ENCODE measurements at regions not wholly inside any gene's neighbourhood (a gene's known extent, or its start where the extent isn't known, plus 50 kb on each side); places are given as distances from the start of the nearest gene placed in this dataset.

- H3K27ac Mint-ChIP-seq: no peak overlapping the region
- H3K4me3 Mint-ChIP-seq: no peak overlapping the region
- DNase-seq: no peak
- no peaks in the 10 kb centered on the region for H3K4me1 Mint-ChIP-seq (ENCODE audit: low read depth)
- H3K27me3 Mint-ChIP-seq (ENCODE audit: low read depth): peaks cover 3% of the 10 kb centered on the region
- H3K36me3 Mint-ChIP-seq (ENCODE audit: low read depth): no peaks in the 10 kb centered on the region
- intact Hi-C loops (cut with micrococcal nuclease): no loop called here
- H3K9me3 Mint-ChIP-seq: no peaks in the 10 kb centered on the region
- CTCF ChIA-PET: no interaction called here
Observed at GRCh38 chr12:108029051-108029835, 99.8 kb upstream of the WSCD2 start.

- DNase-seq: no peak
- Mint-ChIP-seq H3K27me3 (ENCODE audit: low read depth) (no peaks in the 10 kb centered on the region), H3K36me3 (ENCODE audit: low read depth) (no peaks in the 10 kb centered on the region), H3K4me1 (ENCODE audit: low read depth) (no peaks in the 10 kb centered on the region), H3K9me3 (no peaks in the 10 kb centered on the region), H3K4me3 (no peak overlapping the region), H3K27ac (no peak overlapping the region)
- intact Hi-C loops (cut with micrococcal nuclease): no loop called here
- CTCF ChIA-PET: no interaction called here
Observed at GRCh38 chr12:108033090-108033489, 96.0 kb upstream of the WSCD2 start.

- Mint-ChIP-seq H3K27me3 (ENCODE audit: low read depth) (no peaks in the 10 kb centered on the region), H3K4me3 (no peak overlapping the region), H3K9me3 (no peaks in the 10 kb centered on the region), H3K27ac (no peak overlapping the region), H3K36me3 (ENCODE audit: low read depth) (no peaks in the 10 kb centered on the region), H3K4me1 (ENCODE audit: low read depth) (no peaks in the 10 kb centered on the region)
- CTCF ChIA-PET: no interaction called here
- DNase-seq: no peak
- intact Hi-C loops (cut with micrococcal nuclease): no loop called here
Observed at GRCh38 chr12:108035372-108035771, 93.7 kb upstream of the WSCD2 start.

GRCh38 chr12:108037960-108038359, 91.1 kb upstream of the WSCD2 start:
- CTCF ChIA-PET: interaction anchor here (0.7 kb wide), 1 partner anchor 252 kb away, joined by 3 read pairs; no protein-coding TSS in a partner anchor
- Mint-ChIP-seq H3K36me3 (ENCODE audit: low read depth) (no peaks in the 10 kb centered on the region), H3K27me3 (ENCODE audit: low read depth) (no peaks in the 10 kb centered on the region), H3K27ac (no peak overlapping the region), H3K9me3 (no peaks in the 10 kb centered on the region), H3K4me1 (ENCODE audit: low read depth) (no peaks in the 10 kb centered on the region), H3K4me3 (no peak overlapping the region)
- DNase-seq: no peak
- intact Hi-C loops (cut with micrococcal nuclease): no loop called here

- Mint-ChIP-seq H3K4me1 (ENCODE audit: low read depth) (no peaks in the 10 kb centered on the region), H3K27ac (no peak overlapping the region), H3K9me3 (no peaks in the 10 kb centered on the region), H3K4me3 (no peak overlapping the region), H3K36me3 (ENCODE audit: low read depth) (no peaks in the 10 kb centered on the region), H3K27me3 (ENCODE audit: low read depth) (no peaks in the 10 kb centered on the region)
- intact Hi-C loops (cut with micrococcal nuclease): no loop called here
- CTCF ChIA-PET: no interaction called here
- DNase-seq: no peak
Observed at GRCh38 chr12:108039794-108040193, 89.3 kb upstream of the WSCD2 start.

- Mint-ChIP-seq H3K36me3 (ENCODE audit: low read depth) (no peaks in the 10 kb centered on the region), H3K27me3 (ENCODE audit: low read depth) (peaks cover 4% of the 10 kb centered on the region), H3K4me3 (no peak overlapping the region), H3K9me3 (no peaks in the 10 kb centered on the region), H3K4me1 (ENCODE audit: low read depth) (no peaks in the 10 kb centered on the region), H3K27ac (no peak overlapping the region)
- DNase-seq: no peak
- CTCF ChIA-PET: no interaction called here
- intact Hi-C loops (cut with micrococcal nuclease): no loop called here
Observed at GRCh38 chr12:108040947-108041346, 88.1 kb upstream of the WSCD2 start.

- no peak for DNase-seq
- intact Hi-C loops (cut with micrococcal nuclease): no loop called here
- no peaks in the 10 kb centered on the region for H3K36me3 Mint-ChIP-seq (ENCODE audit: low read depth)
- CTCF ChIA-PET: interaction anchor here (0.7 kb wide), 1 partner anchor 148 kb away, joined by 4 read pairs; no protein-coding TSS in a partner anchor
- H3K4me1 Mint-ChIP-seq (ENCODE audit: low read depth): peaks cover 6% of the 10 kb centered on the region
- H3K27me3 Mint-ChIP-seq (ENCODE audit: low read depth): peaks cover 14% of the 10 kb centered on the region
- H3K27ac Mint-ChIP-seq: no peak overlapping the region
- H3K4me3 Mint-ChIP-seq: no peak overlapping the region
- no peaks in the 10 kb centered on the region for H3K9me3 Mint-ChIP-seq
Observed at GRCh38 chr12:108043286-108043685, 85.8 kb upstream of the WSCD2 start.

GRCh38 chr12:108043750-108044533, 85.1 kb upstream of the WSCD2 start:
- CTCF ChIA-PET: no interaction called here
- Mint-ChIP-seq H3K36me3 (ENCODE audit: low read depth) (no peaks in the 10 kb centered on the region), H3K9me3 (no peaks in the 10 kb centered on the region), H3K27ac (no peak overlapping the region), H3K4me3 (no peak overlapping the region), H3K4me1 (ENCODE audit: low read depth) (peaks cover 6% of the 10 kb centered on the region), H3K27me3 (ENCODE audit: low read depth) (peaks cover 14% of the 10 kb centered on the region)
- DNase-seq: no peak
- intact Hi-C loops (cut with micrococcal nuclease): no loop called here

GRCh38 chr12:108046135-108046534, 83.0 kb upstream of the WSCD2 start:
- DNase-seq: no peak
- no peak overlapping the region for H3K27ac Mint-ChIP-seq
- intact Hi-C loops (cut with micrococcal nuclease): no loop called here
- CTCF ChIA-PET: no interaction called here
- H3K4me3 Mint-ChIP-seq: no peak overlapping the region
- H3K9me3 Mint-ChIP-seq: no peaks in the 10 kb centered on the region
- H3K4me1 Mint-ChIP-seq (ENCODE audit: low read depth): peaks cover 6% of the 10 kb centered on the region
- peaks cover 16% of the 10 kb centered on the region for H3K27me3 Mint-ChIP-seq (ENCODE audit: low read depth)
- no peaks in the 10 kb centered on the region for H3K36me3 Mint-ChIP-seq (ENCODE audit: low read depth)

GRCh38 chr12:108046650-108047049, 82.4 kb upstream of the WSCD2 start:
- intact Hi-C loops (cut with micrococcal nuclease): no loop called here
- no peak for DNase-seq
- Mint-ChIP-seq H3K27me3 (ENCODE audit: low read depth) (peaks cover 18% of the 10 kb centered on the region), H3K4me1 (ENCODE audit: low read depth) (peaks cover 6% of the 10 kb centered on the region), H3K27ac (no peak overlapping the region), H3K36me3 (ENCODE audit: low read depth) (no peaks in the 10 kb centered on the region), H3K4me3 (no peak overlapping the region), H3K9me3 (no peaks in the 10 kb centered on the region)
- CTCF ChIA-PET: no interaction called here

- CTCF ChIA-PET: no interaction called here
- peaks cover 6% of the 10 kb centered on the region for H3K4me1 Mint-ChIP-seq (ENCODE audit: low read depth)
- H3K9me3 Mint-ChIP-seq: no peaks in the 10 kb centered on the region
- no peak overlapping the region for H3K4me3 Mint-ChIP-seq
- intact Hi-C loops (cut with micrococcal nuclease): no loop called here
- peaks cover 20% of the 10 kb centered on the region for H3K27me3 Mint-ChIP-seq (ENCODE audit: low read depth)
- no peak for DNase-seq
- no peak overlapping the region for H3K27ac Mint-ChIP-seq
- no peaks in the 10 kb centered on the region for H3K36me3 Mint-ChIP-seq (ENCODE audit: low read depth)
Observed at GRCh38 chr12:108047071-108047550, 82.0 kb upstream of the WSCD2 start.

- Mint-ChIP-seq H3K27ac (no peak overlapping the region), H3K4me3 (no peak overlapping the region), H3K4me1 (ENCODE audit: low read depth) (peaks cover 6% of the 10 kb centered on the region), H3K9me3 (no peaks in the 10 kb centered on the region), H3K27me3 (ENCODE audit: low read depth) (peaks cover 20% of the 10 kb centered on the region), H3K36me3 (ENCODE audit: low read depth) (no peaks in the 10 kb centered on the region)
- DNase-seq: no peak
- intact Hi-C loops (cut with micrococcal nuclease): no loop called here
- CTCF ChIA-PET: no interaction called here
Observed at GRCh38 chr12:108048686-108049085, 80.4 kb upstream of the WSCD2 start.

GRCh38 chr12:108050696-108051095, 78.4 kb upstream of the WSCD2 start:
- CTCF ChIA-PET: no interaction called here
- H3K27me3 Mint-ChIP-seq (ENCODE audit: low read depth): peaks cover 16% of the 10 kb centered on the region
- no peaks in the 10 kb centered on the region for H3K36me3 Mint-ChIP-seq (ENCODE audit: low read depth)
- no peaks in the 10 kb centered on the region for H3K9me3 Mint-ChIP-seq
- H3K4me1 Mint-ChIP-seq (ENCODE audit: low read depth): peaks cover 6% of the 10 kb centered on the region
- no peak for DNase-seq
- H3K4me3 Mint-ChIP-seq: no peak overlapping the region
- H3K27ac Mint-ChIP-seq: no peak overlapping the region
- intact Hi-C loops (cut with micrococcal nuclease): no loop called here
